HG02884 (cell line): ENCODE measurements at regions not wholly inside any gene's neighbourhood (a gene's known extent, or its start where the extent isn't known, plus 50 kb on each side); places are given as distances from the start of the nearest gene placed in this dataset.
"Not testable (repeated sequence)": the region's sequence is repeated elsewhere in the genome, so short reads cannot be mapped to it uniquely, and the experiment has no call there.

Experiments used
- ATAC-seq: cut with Tn5 transposase; IDR thresholded peaks from one replicate; pipeline ENCODE4 v1.9.1; 2021; ENCODE audit warnings: mild to moderate bottlenecking, moderate library complexity; ENCODE audit not compliant: unreplicated experiment

DNA sequence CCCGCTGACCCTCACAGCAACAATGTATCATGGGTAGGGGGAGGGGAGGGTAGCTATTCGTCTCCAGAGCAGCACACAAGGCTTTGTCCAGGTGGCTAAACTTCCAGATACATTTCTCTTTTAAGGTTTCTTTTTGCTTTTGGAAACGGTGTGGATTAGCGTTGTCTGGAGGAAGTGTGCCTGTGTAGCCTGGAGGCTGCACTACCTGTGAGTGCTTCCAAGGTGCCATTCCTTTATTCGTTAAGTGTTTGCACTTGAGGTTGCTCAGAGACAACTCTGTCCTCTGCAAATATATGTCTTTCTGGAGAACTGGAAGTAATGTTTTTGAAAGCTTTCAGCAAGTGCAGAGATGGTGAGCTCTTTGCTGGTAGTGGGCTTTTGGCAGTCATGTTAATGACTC is 53.1 kb downstream of the HSFY1 start:
- ATAC-seq: not testable (repeated sequence)

DNA sequence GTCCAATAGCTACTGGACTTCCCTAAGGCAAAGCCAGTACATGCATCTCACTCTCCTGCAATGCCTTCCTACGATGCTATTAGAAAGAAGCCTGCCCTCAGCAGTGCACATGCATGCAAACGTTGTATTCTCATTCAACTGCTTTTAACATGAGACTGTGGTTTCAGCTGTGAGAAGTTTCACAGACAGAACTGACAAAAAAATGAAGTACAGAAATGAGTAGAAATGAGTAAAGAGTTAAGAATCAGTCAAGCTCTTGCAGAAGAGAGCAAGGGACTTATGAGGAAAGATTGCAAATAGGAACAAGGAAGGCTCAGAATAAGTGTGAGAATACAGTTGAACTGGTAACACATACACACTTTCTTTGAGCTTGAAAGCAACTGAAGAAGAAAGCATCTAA is 54.8 kb downstream of the HSFY1 start:
- ATAC-seq: peak; percentile 90

DNA sequence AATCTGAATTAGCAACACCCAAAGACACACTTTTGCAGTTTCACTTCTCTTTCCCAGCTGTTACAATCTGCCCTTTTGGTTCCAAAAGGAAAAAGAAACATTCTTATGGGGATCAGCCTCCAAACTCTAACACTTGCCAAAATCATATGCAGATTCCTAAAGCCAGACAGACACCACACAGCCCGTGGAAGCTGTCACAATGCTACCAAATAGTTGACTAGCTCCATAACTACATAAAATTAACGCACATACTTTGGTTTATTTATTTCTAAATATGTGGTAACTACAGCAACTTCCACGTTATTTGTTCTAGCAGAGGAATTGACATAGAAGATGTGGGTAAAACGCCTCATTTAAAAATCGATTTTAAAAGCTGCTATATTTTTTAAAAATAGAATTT is 59.7 kb downstream of the HSFY1 start:
- ATAC-seq: not testable (repeated sequence)

DNA sequence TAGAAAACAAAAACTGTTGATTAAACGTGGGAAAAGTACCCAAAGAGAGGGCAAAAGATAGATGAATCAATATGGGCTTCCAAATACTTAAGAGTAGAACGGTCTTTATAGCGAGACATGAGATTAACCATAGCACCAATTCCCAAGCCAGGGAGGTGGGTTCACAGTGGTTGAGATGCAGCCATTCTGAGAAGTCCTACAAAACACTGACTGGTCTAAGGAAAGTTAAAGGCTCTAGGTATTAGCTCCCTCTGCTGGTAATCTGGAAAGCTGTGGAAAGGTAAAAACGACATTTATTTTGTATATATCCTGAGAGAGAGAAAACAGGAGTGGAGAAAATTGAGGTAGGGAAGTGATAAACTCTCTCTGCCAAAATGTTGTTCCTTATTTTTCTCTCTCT is 61.7 kb downstream of the HSFY1 start:
- ATAC-seq: not testable (repeated sequence)

DNA sequence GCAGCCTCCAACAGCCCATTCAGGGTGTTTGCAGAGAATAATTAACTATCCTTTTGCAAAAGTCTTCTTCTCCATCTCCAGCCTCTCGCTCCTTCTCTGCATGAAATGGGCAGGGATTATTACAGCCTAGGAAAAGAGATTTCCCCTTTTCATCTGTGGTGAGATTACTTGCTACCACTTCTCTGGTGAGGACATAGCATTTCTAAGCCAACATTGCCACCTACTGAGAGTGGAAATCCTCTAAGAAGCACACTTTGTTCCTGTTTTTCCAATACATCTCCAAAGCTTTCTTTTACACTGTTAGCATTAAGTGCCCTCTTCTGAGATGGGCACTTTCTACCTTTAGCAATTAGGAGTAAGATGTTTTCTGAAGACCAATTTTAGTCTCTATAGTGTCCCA is 69.3 kb downstream of the HSFY1 start:
- ATAC-seq: not testable (repeated sequence)

DNA sequence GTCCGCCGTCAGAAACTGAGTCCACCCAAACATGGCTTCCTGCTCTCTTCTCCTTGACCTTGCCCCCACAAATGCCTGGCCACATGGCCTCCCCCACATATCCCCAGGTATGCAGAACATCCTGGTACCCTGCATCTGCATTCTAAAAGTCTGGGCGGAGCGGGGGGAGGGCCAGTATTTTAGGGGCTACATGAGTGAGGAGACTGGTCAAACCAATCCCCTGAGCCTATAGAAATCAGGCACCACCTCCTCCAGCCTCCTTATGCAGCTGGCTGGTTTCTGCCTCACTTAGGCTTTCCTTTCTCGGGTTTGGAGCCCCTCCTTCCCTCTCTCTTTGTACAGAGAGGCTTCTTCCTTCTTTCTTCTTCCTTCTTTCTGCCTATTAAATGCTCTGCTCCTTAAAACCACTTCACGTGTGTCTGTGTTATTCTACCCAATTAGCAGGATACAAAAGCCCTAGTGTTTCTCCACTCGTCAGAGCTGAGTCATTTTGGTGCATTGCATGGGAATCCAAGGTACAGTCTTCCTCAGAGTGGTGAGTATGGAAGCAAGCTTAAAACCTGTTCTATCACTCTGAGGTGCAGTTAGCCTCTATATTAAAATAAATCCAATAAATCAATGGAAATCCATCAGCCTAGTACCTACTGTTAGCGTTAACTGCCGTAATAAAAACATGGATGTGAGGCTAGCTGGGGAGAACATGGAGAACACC is 83.4 kb downstream of the HSFY1 start:
- not testable (repeated sequence) for ATAC-seq

DNA sequence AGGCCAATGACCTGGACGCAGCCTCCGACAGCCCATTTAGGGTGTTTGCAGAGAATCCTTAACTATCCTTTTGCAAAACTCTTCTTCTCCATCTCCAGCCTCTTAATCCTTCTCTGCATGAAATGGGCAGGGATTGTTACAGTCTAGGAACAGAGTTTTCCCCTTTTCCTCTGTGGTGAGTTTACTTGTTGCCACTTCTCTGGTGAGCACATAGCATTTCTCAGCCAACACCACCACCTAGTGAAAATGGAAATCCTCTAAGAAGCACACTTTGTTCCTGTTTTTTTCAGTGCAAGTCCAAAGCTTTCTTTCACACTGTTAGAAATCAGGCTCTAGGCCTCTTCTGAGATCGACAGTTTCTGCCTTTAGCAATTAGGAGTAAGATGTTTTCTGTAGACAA is 84.1 kb downstream of the HSFY1 start:
- ATAC-seq: not testable (repeated sequence)

DNA sequence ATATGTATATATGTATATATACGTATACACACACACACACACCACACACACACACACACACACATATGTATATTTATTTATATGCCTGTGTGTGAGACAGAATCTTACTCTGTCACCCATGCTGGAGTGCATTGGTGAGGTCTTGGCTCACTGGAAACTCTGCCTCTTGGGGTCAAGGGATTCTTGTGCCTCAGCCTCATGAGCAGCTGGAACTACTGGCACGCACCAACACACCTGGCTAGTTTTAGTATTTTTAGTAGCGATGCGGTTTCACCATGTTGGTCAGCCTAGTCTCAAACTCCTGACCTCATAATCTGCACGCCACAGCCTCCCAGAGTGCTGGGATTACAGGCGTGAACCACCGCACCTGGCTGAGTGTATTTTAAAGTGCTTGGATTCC is 85.1 kb downstream of the HSFY1 start:
- ATAC-seq: not testable (repeated sequence)

DNA sequence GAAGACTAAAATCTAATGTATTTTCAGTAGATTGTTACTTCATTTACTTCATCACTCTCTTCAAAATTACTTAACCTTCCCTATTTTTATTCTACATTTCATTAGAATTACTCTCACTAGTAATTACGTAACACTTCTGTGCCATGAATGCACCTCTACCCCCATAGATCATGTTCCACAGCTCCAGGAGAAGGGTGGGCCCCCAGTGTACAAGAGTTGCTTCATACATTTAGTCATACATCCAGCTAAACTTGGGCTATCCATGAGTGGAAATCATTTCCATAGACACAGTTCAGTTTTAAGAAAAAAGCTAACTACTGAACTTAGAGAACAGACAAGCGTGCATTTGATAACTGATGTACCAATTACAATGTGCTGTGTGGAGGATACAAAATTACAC is 104.2 kb downstream of the HSFY1 start:
- no peak for ATAC-seq

DNA sequence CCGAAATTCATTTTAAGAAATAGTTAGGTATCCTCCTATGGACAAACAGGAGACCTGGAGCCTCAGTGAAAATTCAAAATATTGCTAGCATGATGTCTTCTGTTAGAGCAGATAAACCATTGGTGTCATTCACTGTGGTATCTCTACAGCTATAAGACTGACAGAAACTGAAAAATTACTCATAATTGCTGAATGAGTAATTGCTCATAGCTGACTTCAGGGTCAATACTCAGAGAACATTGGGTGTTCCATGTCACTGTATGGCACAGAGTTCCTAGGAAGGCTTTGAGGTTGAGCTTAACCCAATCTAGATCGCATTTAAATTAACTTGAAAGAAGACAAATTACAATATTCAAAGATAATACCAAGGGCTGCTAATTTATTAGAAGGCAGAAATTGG is 109.0 kb downstream of the HSFY2 start:
- ATAC-seq: peak; percentile 84

DNA sequence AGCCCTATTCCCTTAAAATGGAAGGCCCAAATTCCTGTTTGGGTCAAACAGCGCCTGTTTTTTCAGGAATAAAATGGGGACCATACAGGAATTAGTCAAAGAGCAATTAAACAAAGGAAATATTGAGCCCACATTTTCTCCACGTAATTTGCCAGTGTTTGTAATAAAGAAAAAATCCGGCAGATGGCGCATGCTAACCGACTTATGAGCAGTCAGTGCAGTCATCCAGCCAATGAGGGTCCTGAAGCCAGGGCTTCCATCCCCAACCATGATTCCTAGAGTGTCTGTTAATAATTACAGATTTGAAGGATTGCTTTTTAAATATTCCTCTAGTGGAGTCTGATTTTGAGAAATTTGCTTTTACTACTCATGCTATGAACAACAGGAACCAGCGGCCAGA is 103.7 kb downstream of the HSFY2 start:
- ATAC-seq: no peak

DNA sequence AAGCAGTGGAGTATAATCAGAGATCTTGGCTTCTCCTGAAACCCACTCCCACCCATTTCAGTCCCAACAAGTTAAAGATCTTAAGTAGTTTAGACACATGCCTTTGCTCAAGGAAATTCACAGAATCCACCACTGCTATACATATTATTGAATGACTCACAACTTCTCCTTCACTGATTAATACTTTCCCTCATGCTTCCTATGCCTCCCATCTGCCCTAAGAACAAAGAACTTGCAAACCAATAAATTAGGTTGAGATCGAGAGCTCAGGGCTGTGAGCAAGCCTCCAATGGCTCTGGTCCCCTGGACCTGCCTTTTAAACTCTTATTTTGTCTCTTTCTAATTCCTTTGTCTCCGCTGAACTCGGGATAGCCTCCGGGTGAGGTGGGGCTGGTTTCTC is 101.6 kb downstream of the HSFY2 start:
- no peak for ATAC-seq

DNA sequence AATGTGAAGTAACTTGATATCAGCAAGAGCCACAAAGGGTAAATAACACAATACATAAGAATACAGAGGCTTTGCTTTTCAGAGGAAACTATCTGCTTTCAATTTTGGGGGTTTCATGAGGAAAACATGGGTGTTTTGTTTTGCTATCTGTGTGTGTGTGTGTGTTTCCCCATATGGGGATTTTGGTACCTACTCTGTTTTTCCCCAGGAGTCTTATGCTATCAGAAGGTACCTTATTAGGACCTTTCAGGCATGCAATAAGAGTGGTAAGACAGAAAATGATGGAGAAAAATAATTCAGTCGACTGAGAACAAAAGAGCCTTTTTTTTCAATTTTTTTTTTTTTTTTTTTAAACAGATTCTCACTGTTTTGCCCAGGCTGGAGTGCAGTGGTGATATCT is 87.5 kb downstream of the HSFY2 start:
- ATAC-seq: not testable (repeated sequence)

DNA sequence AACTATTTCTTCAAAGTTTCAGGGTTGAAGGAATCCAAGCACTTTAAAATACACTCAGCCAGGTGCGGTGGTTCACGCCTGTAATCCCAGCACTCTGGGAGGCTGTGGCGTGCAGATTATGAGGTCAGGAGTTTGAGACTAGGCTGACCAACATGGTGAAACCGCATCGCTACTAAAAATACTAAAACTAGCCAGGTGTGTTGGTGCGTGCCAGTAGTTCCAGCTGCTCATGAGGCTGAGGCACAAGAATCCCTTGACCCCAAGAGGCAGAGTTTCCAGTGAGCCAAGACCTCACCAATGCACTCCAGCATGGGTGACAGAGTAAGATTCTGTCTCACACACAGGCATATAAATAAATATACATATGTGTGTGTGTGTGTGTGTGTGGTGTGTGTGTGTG is 85.2 kb downstream of the HSFY2 start:
- ATAC-seq: not testable (repeated sequence)

DNA sequence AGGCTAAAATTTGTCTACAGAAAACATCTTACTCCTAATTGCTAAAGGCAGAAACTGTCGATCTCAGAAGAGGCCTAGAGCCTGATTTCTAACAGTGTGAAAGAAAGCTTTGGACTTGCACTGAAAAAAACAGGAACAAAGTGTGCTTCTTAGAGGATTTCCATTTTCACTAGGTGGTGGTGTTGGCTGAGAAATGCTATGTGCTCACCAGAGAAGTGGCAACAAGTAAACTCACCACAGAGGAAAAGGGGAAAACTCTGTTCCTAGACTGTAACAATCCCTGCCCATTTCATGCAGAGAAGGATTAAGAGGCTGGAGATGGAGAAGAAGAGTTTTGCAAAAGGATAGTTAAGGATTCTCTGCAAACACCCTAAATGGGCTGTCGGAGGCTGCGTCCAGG is 84.1 kb downstream of the HSFY2 start:
- not testable (repeated sequence) for ATAC-seq

DNA sequence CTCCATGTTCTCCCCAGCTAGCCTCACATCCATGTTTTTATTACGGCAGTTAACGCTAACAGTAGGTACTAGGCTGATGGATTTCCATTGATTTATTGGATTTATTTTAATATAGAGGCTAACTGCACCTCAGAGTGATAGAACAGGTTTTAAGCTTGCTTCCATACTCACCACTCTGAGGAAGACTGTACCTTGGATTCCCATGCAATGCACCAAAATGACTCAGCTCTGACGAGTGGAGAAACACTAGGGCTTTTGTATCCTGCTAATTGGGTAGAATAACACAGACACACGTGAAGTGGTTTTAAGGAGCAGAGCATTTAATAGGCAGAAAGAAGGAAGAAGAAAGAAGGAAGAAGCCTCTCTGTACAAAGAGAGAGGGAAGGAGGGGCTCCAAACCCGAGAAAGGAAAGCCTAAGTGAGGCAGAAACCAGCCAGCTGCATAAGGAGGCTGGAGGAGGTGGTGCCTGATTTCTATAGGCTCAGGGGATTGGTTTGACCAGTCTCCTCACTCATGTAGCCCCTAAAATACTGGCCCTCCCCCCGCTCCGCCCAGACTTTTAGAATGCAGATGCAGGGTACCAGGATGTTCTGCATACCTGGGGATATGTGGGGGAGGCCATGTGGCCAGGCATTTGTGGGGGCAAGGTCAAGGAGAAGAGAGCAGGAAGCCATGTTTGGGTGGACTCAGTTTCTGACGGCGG is 83.5 kb downstream of the HSFY2 start:
- not testable (repeated sequence) for ATAC-seq

DNA sequence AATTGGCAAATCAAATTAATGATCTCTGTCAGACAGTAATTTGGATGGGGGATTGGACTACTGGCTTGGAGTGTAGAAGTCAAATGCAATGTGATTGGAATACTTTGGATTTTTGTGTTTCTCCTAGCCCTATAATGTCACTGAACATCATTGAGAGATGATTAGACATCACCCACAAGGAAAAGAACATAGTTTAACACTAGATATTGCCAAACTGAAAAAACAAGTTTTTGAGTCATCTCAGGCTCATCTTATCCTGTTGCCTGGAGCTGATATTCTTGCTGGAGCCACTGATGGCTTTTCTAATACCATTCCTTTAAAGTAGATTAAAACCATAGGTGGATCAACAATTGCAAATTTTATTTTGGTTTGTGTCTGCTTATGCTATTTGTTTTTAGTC is 76.7 kb downstream of the HSFY2 start:
- ATAC-seq: not testable (repeated sequence)

DNA sequence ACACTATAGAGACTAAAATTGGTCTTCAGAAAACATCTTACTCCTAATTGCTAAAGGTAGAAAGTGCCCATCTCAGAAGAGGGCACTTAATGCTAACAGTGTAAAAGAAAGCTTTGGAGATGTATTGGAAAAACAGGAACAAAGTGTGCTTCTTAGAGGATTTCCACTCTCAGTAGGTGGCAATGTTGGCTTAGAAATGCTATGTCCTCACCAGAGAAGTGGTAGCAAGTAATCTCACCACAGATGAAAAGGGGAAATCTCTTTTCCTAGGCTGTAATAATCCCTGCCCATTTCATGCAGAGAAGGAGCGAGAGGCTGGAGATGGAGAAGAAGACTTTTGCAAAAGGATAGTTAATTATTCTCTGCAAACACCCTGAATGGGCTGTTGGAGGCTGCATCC is 69.3 kb downstream of the HSFY2 start:
- ATAC-seq: not testable (repeated sequence)

DNA sequence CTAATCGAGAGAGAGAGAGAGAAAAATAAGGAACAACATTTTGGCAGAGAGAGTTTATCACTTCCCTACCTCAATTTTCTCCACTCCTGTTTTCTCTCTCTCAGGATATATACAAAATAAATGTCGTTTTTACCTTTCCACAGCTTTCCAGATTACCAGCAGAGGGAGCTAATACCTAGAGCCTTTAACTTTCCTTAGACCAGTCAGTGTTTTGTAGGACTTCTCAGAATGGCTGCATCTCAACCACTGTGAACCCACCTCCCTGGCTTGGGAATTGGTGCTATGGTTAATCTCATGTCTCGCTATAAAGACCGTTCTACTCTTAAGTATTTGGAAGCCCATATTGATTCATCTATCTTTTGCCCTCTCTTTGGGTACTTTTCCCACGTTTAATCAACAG is 61.8 kb downstream of the HSFY2 start:
- not testable (repeated sequence) for ATAC-seq

DNA sequence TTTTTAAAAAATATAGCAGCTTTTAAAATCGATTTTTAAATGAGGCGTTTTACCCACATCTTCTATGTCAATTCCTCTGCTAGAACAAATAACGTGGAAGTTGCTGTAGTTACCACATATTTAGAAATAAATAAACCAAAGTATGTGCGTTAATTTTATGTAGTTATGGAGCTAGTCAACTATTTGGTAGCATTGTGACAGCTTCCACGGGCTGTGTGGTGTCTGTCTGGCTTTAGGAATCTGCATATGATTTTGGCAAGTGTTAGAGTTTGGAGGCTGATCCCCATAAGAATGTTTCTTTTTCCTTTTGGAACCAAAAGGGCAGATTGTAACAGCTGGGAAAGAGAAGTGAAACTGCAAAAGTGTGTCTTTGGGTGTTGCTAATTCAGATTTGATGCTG is 59.8 kb downstream of the HSFY2 start:
- ATAC-seq: not testable (repeated sequence)

DNA sequence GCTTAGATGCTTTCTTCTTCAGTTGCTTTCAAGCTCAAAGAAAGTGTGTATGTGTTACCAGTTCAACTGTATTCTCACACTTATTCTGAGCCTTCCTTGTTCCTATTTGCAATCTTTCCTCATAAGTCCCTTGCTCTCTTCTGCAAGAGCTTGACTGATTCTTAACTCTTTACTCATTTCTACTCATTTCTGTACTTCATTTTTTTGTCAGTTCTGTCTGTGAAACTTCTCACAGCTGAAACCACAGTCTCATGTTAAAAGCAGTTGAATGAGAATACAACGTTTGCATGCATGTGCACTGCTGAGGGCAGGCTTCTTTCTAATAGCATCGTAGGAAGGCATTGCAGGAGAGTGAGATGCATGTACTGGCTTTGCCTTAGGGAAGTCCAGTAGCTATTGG is 54.8 kb downstream of the HSFY2 start:
- peak; percentile 90 for ATAC-seq

DNA sequence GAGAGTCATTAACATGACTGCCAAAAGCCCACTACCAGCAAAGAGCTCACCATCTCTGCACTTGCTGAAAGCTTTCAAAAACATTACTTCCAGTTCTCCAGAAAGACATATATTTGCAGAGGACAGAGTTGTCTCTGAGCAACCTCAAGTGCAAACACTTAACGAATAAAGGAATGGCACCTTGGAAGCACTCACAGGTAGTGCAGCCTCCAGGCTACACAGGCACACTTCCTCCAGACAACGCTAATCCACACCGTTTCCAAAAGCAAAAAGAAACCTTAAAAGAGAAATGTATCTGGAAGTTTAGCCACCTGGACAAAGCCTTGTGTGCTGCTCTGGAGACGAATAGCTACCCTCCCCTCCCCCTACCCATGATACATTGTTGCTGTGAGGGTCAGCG is 53.1 kb downstream of the HSFY2 start:
- not testable (repeated sequence) for ATAC-seq
